Progenitor cell of endocrine pancreas (in vitro differentiated cells): ENCODE measurements at regions not wholly inside any gene's neighbourhood (a gene's known extent, or its start where the extent isn't known, plus 50 kb on each side); places are given as distances from the start of the nearest gene placed in this dataset.

Experiments used
- DNase-seq: peaks from one replicate; pipeline ENCODE4 v3.0.0; 2021; ENCODE audit warnings: low spot score; ENCODE audit not compliant: unreplicated experiment
- H3K27ac Mint-ChIP-seq: 2 replicates; pipeline ENCODE4 v1.8.0; 2021; ENCODE audit warnings: mild to moderate bottlenecking, moderate library complexity, mixed read lengths
- H3K27me3 Mint-ChIP-seq: 2 replicates; pipeline ENCODE4 v1.8.0; 2021; ENCODE audit warnings: mixed read lengths
- H3K36me3 Mint-ChIP-seq: 2 replicates; pipeline ENCODE4 v1.8.0; 2022; ENCODE audit warnings: mixed read lengths; ENCODE audit not compliant: insufficient read depth
- H3K4me1 Mint-ChIP-seq: 2 replicates; pipeline ENCODE4 v1.8.0; 2021; ENCODE audit warnings: low read depth, mixed read lengths
- H3K4me3 Mint-ChIP-seq: 2 replicates; pipeline ENCODE4 v1.8.0; 2021; ENCODE audit warnings: low read depth, mild to moderate bottlenecking, moderate library complexity, mixed read lengths
- H3K9me3 Mint-ChIP-seq: 2 replicates; pipeline ENCODE4 v1.8.0; 2021; ENCODE audit warnings: low read depth, mixed read lengths
- TF ChIP-seq, protein P1 (sequence below): fragments of 200-600 bp; sonication (generic); IDR thresholded peaks from one replicate; pipeline ENCODE4 v1.5.0; 2021; ENCODE audit warnings: antibody characterized with exemption, mild to moderate bottlenecking; ENCODE audit not compliant: unreplicated experiment

DNA sequence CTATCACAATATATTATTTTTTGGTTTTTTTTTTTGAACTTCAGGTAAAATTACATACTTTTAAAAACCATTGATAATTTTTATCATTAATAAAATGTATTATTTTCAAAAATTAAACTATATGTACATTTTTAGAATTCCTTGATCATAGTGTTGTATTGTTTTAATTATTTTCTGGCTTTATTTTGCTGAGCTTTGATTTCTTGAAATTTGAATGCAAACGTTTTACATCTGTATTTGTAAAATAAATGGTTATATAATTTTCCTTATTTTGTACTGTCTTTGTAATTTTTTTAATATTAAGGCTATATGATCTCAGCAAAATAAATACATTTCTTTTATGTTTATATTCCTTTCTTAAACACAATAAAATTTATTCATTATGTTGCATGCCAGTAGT is 125.6 kb downstream of the KIF2B start:
- no peak overlapping the region for H3K4me3 Mint-ChIP-seq
- DNase-seq, result no peak
- no peak overlapping the region for H3K27ac Mint-ChIP-seq
- TF ChIP-seq, protein P1, sequence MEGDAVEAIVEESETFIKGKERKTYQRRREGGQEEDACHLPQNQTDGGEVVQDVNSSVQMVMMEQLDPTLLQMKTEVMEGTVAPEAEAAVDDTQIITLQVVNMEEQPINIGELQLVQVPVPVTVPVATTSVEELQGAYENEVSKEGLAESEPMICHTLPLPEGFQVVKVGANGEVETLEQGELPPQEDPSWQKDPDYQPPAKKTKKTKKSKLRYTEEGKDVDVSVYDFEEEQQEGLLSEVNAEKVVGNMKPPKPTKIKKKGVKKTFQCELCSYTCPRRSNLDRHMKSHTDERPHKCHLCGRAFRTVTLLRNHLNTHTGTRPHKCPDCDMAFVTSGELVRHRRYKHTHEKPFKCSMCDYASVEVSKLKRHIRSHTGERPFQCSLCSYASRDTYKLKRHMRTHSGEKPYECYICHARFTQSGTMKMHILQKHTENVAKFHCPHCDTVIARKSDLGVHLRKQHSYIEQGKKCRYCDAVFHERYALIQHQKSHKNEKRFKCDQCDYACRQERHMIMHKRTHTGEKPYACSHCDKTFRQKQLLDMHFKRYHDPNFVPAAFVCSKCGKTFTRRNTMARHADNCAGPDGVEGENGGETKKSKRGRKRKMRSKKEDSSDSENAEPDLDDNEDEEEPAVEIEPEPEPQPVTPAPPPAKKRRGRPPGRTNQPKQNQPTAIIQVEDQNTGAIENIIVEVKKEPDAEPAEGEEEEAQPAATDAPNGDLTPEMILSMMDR, result no peak
- H3K27me3 Mint-ChIP-seq, result no peaks in the 10 kb centered on the region
- no peaks in the 10 kb centered on the region for H3K4me1 Mint-ChIP-seq
- no peaks in the 10 kb centered on the region for H3K36me3 Mint-ChIP-seq
- peaks cover 4% of the 10 kb centered on the region for H3K9me3 Mint-ChIP-seq

DNA sequence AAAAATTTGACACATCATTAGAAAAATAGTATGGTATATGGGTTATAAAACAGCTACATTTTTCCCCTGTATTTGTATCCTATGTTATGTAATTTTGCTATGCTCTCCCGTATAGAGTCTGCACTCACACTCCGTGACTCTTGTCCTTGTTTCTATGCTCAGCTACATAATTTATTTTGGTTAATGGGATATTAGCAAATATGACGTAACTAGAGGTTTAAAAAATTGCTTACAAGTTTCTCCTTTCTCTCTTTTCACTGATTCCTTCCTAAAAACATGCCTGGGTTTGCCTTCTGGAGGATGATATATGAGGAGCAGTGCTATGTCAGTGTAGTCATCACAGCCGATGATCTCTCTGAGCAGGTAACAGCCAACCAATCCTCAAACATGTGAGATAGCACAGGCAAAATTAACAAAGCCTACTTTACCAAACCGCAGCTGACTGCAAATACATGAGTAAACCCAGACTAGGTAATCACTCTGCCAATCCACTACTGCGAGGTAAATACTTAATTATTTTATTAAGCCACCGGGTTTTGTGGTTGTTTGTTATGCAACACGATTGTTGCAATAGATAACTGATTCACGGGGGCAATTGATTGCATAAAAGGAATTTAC is 126.9 kb downstream of the KIF2B start:
- no peaks in the 10 kb centered on the region for H3K36me3 Mint-ChIP-seq
- H3K27ac Mint-ChIP-seq, result no peak overlapping the region
- TF ChIP-seq, protein P1, result no peak
- no peaks in the 10 kb centered on the region for H3K27me3 Mint-ChIP-seq
- H3K4me1 Mint-ChIP-seq, result no peaks in the 10 kb centered on the region
- no peak overlapping the region for H3K4me3 Mint-ChIP-seq
- no peak for DNase-seq
- H3K9me3 Mint-ChIP-seq, result peaks cover 7% of the 10 kb centered on the region

DNA sequence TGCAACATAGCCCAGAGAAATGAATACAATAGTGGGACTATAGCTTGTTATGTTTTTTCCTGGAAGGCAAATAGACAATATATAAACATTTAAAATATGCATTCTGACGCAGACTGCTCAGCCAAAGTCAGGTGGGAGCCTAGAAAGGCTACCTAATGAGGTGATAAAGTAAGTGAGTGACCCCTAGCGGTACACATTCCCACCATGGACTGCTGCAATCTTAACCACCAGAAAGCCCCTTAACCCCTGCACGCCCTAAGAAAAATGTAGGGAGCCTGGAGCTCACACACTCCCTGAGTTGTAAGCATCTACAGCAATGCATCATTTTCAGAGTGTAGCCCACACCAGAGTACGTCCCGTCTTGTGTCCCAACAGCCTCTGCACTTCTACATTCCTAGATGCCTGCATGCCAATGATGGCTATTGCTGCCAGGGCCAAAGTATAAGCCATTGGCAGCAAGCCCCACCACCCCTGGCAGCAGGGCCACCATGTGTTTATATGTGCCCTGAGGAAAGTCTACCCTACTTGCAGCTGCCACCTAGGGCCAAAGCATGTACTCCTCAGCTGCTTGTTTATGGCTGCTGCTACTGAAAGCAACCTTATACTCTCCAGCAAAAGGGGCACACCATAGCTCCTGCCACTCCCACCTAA is 127.6 kb downstream of the KIF2B start:
- Mint-ChIP-seq H3K27me3 (no peaks in the 10 kb centered on the region), H3K4me1 (no peaks in the 10 kb centered on the region), H3K9me3 (peaks cover 15% of the 10 kb centered on the region), H3K36me3 (no peaks in the 10 kb centered on the region), H3K27ac (no peak overlapping the region), H3K4me3 (no peak overlapping the region)
- TF ChIP-seq, protein P1, result peak; percentile 58
- no peak for DNase-seq

DNA sequence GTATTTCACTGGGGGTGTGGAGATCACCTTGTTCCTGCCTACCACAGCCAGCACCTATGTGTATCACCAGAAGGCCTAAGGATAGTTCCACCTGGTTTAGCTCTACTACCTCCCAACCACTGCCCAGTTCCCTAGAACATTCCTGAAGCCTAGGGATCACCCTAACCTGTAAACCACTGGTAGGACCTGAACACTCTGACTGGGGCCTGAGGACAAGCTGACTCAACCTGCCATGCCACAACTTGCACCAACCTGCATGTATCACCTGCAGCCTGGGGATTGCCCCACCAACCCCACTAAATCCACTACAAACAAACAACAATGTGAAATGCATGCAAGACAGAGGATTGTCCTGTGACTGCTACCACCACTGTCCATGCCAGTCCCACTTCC is 128.1 kb downstream of the KIF2B start:
- Mint-ChIP-seq H3K9me3 (peaks cover 19% of the 10 kb centered on the region), H3K4me3 (no peak overlapping the region), H3K4me1 (no peaks in the 10 kb centered on the region), H3K27me3 (no peaks in the 10 kb centered on the region), H3K36me3 (no peaks in the 10 kb centered on the region), H3K27ac (no peak overlapping the region)
- TF ChIP-seq, protein P1, result no peak
- no peak for DNase-seq

DNA sequence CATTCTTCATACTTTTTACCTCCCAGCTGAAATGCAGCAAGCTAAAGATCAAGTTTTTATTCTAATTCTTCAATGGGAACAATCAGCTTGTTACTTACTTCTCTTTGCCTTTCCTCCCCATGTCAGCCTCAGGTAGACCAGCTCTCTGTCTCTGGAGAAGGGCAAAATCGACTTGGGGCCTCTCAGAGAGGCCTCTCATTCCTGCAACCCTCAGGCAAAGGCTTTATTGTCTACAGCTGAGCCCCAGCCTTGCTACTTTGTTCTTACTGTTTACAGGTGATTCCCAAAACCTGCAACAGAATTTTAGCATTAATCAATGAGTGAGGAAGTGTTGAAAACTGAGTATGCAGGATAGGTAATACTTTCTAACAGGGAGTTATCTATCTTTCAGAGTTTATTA is 148.6 kb downstream of the KIF2B start:
- TF ChIP-seq, protein P1, result no peak
- Mint-ChIP-seq H3K4me1 (no peaks in the 10 kb centered on the region), H3K27ac (no peak overlapping the region), H3K4me3 (no peak overlapping the region), H3K27me3 (no peaks in the 10 kb centered on the region), H3K9me3 (no peaks in the 10 kb centered on the region), H3K36me3 (no peaks in the 10 kb centered on the region)
- no peak for DNase-seq
